GM12865 (cell line): ENCODE measurements at regions not wholly inside any gene's neighbourhood (a gene's known extent, or its start where the extent isn't known, plus 50 kb on each side); places are given as distances from the start of the nearest gene placed in this dataset.

ENCODE experiments used
- DNase-seq: peaks from one replicate; pipeline ENCODE4 v3.0.0; 2010; ENCODE audit warnings: low read depth
- H3K4me3 ChIP-seq: 2 replicates; pipeline ENCODE4 v1.5.1; 2011; ENCODE audit warnings: mild to moderate bottlenecking, low read depth, low read length, control low read depth
- CTCF ChIP-seq: IDR thresholded peaks from 2 replicates; pipeline ENCODE4 v1.5.1; 2011; ENCODE audit warnings: low read length, control low read depth, low read depth, inconsistent platforms; ENCODE audit not compliant: insufficient read depth; ENCODE audit errors: missing control alignments

DNA sequence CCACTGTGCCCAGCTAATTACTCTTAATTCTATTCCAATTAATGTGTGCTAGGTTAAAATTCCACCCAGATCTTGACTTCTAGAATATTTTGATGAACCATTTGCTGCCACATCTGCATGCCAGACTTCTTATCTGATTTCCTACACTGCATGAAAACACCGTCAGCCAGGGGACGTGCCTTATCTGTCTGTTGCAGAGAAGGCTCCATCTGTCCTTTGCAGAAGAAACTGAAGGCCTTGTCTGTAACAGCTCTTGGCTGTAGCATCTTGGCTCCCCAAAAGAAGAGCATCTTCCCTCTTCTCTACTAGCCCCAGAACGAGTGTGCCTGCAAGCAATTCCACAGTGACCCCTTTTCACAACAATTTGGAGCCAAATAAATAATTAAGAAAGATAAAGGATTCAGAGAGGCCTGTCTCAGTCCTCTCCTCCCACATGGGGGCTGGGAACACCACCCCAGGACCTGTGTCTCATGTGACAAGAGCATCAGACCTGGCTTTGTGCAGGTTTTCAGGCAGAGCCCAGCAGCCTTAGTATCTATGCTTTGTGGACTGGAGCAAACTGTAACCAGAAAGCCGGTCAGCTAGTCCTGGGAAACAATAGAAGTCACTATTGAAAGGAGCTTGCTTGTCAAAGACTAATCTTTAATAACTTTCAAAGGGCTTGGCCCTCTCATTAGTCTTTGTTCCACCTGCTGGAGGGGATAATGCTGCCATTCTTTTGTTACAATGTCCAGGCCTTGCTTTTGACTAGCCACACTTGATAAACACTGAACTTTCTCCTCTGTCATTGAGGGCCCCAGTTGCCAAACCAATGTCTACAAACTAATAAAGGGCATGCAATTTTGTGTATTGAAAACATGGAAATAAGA is 84.0 kb upstream of the NEUROD1 start:
- no peak for DNase-seq
- no peak for TF ChIP-seq CTCF
- no peak overlapping the region for H3K4me3 ChIP-seq

DNA sequence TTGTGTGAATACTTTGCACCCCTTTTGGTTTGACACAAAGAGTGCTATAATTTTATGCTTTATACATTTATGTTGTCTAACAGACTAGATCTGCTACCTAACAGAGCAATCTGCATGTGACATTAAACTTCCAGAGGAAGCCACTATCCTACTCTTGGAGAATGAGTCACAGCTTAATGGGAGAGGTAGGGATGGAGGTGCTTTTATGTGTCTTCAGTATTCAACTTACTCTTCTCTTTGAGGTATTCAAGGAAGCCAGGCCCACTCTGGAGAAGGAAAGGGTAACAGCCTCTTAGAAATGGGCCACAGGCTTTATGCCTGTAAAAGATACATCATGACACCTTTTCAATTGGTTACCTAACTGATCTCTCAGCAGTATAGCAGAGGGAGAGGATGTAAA is 85.8 kb upstream of the NEUROD1 start:
- no peak for DNase-seq
- no peak overlapping the region for H3K4me3 ChIP-seq
- TF ChIP-seq CTCF, result no peak

- no peak for DNase-seq
- no peak overlapping the region for H3K4me3 ChIP-seq
- no peak for TF ChIP-seq CTCF
Measured at GRCh38 chr2:181770150-181770549, 89.8 kb upstream of the NEUROD1 start.

- no peak for DNase-seq
- no peak for TF ChIP-seq CTCF
- H3K4me3 ChIP-seq, result no peak overlapping the region
Measured at GRCh38 chr2:181771356-181771755, 91.0 kb upstream of the NEUROD1 start.

DNA sequence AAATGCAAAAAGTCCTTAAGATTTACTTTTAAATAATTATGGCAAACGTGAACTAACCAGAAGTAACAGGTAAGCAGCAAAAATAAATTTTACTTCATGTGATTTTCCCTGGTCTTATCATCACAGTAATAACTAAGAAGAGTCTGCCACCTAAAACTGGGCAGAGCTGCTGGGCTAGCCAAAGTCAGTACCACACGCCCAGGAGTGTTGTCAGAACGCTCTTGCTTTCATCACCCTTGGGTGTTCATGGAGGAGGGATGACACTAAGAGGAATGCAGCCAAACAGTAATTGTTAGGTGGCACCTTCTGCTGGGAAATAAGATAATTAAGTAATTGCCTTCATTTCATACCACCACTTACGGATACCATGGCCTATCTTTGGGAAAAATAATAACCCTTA is 92.0 kb upstream of the NEUROD1 start:
- H3K4me3 ChIP-seq, result no peak overlapping the region
- no peak for TF ChIP-seq CTCF
- no peak for DNase-seq

- TF ChIP-seq CTCF, result no peak
- H3K4me3 ChIP-seq, result no peak overlapping the region
- DNase-seq, result no peak
Measured at GRCh38 chr2:181772777-181773176, 92.5 kb upstream of the NEUROD1 start.

DNA sequence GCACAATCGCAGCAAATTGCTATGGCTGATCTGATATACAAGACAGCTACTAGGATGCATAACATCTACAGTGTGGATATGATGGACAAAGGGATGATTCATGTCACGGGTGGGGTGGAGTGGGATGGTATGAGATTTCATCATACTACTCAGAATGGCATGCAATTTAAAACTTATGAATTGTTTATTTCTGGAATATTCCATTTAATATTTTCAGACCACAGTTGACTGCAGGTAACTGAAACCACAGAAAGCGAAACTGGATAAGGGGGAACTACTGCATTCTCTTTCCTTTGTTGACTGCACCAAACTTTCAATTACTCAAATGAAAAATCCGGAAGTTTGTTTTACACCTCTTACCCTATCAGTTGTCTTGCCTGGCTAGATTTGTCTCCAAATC is 94.4 kb upstream of the NEUROD1 start:
- no peak for TF ChIP-seq CTCF
- no peak overlapping the region for H3K4me3 ChIP-seq
- peak; percentile 15 for DNase-seq
